Brain microvascular endothelial cell (primary cell): ENCODE measurements at regions not wholly inside any gene's neighbourhood (a gene's known extent, or its start where the extent isn't known, plus 50 kb on each side); places are given as distances from the start of the nearest gene placed in this dataset.

Experiments used
- DNase-seq: peaks from one replicate; pipeline ENCODE4 v3.0.0-alpha.2; 2020
- H3K27ac ChIP-seq: fragments of 250-450 bp; sonication (Bioruptor Pico); 2 replicates; pipeline ENCODE4 v1.5.1; 2020; ENCODE audit warnings: mild to moderate bottlenecking, moderate library complexity
- H3K27me3 ChIP-seq: fragments of 250-450 bp; sonication (Bioruptor Pico); replicated peaks from 2 replicates; pipeline ENCODE4 v1.5.1; 2020; ENCODE audit warnings: mild to moderate bottlenecking
- H3K36me3 ChIP-seq: fragments of 250-450 bp; sonication (Bioruptor Pico); replicated peaks from 2 replicates; pipeline ENCODE4 v1.5.1; 2020; ENCODE audit warnings: mild to moderate bottlenecking
- H3K4me3 ChIP-seq: 2 replicates; pipeline ENCODE4 v1.5.1; 2011; ENCODE audit warnings: low read depth, mild to moderate bottlenecking, control low read depth, low read length, moderate library complexity
- in situ Hi-C: cut with HindIII; loops from 2 replicates; pipeline ENCODE4 v1.10.0; 2017; ENCODE audit warnings: low sequenced_read_pairs, low pct_ligation_motif_present
- TF ChIP-seq, protein P1 (sequence below): IDR thresholded peaks from 2 replicates; pipeline ENCODE4 v1.5.1; 2011; ENCODE audit warnings: low read depth, mild to moderate bottlenecking, moderate library complexity, low read length, control low read depth, inconsistent platforms; ENCODE audit errors: missing control alignments

GRCh38 chr13:22861958-22862466 lies 318.8 kb upstream of the SGCG start:
- no peak for DNase-seq
- in situ Hi-C loops: no loop called here
- no peak overlapping the region for H3K27ac ChIP-seq
- no peaks in the 10 kb centered on the region for H3K36me3 ChIP-seq
- no peaks in the 10 kb centered on the region for H3K27me3 ChIP-seq
- H3K4me3 ChIP-seq: no peak overlapping the region
- TF ChIP-seq, protein P1, sequence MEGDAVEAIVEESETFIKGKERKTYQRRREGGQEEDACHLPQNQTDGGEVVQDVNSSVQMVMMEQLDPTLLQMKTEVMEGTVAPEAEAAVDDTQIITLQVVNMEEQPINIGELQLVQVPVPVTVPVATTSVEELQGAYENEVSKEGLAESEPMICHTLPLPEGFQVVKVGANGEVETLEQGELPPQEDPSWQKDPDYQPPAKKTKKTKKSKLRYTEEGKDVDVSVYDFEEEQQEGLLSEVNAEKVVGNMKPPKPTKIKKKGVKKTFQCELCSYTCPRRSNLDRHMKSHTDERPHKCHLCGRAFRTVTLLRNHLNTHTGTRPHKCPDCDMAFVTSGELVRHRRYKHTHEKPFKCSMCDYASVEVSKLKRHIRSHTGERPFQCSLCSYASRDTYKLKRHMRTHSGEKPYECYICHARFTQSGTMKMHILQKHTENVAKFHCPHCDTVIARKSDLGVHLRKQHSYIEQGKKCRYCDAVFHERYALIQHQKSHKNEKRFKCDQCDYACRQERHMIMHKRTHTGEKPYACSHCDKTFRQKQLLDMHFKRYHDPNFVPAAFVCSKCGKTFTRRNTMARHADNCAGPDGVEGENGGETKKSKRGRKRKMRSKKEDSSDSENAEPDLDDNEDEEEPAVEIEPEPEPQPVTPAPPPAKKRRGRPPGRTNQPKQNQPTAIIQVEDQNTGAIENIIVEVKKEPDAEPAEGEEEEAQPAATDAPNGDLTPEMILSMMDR: no peak

DNA sequence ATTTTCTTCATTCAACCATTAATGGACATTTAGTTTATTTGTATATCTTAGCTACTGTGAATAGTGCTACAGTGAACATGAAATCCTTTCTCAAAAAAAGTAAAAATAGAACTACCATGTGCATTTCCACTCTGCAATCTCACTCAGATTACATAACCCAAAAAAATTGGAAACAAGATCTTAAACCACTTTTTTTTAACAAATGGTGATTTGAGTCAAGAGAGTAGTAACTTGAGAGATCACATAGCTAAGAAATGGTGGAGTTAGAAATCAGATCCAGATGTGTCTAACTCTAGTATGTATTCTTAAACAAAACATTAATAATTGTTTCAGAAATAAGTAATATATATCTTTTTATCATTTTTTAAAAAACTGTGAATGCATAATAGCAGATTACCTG lies 318.3 kb upstream of the SGCG start:
- H3K36me3 ChIP-seq: no peaks in the 10 kb centered on the region
- DNase-seq: no peak
- TF ChIP-seq, protein P1: no peak
- in situ Hi-C loops: no loop called here
- H3K27ac ChIP-seq: no peak overlapping the region
- H3K4me3 ChIP-seq: no peak overlapping the region
- H3K27me3 ChIP-seq: no peaks in the 10 kb centered on the region

GRCh38 chr13:22866221-22866620 lies 314.6 kb upstream of the SGCG start:
- DNase-seq: no peak

DNA sequence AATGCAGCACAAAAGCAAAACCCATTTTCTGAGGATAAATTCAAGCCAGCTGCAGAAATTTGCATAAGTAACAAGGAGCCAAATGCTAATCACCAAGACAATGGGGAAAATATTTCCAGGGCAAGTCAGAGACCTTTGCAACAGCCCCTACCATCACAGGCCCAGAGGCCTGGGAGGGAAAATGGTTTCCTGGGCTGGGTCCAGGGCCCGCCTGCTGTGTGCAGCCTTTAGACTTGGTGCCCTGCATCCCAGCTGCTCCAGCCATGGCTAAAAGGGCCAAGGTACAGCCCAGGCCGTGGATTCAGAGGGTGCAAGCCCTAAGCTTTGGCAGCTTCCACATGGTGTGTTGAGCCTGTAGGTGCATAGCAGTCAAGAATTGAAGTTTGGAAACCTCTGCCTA lies 309.5 kb upstream of the SGCG start:
- Histone ChIP-seq H3K36me3 (no peaks in the 10 kb centered on the region), H3K27ac (no peak overlapping the region), H3K4me3 (no peak overlapping the region), H3K27me3 (no peaks in the 10 kb centered on the region)
- TF ChIP-seq, protein P1: no peak
- no peak for DNase-seq
- in situ Hi-C loops: no loop called here

More at GRCh38 chr13:22866221-22866620, 314.6 kb upstream of the SGCG start:
- no peaks in the 10 kb centered on the region for H3K27me3 ChIP-seq
- no peak overlapping the region for H3K27ac ChIP-seq
- in situ Hi-C loops: no loop called here
- TF ChIP-seq, protein P1: no peak
- H3K36me3 ChIP-seq: no peaks in the 10 kb centered on the region
- no peak overlapping the region for H3K4me3 ChIP-seq

GRCh38 chr13:22874839-22875238 lies 305.9 kb upstream of the SGCG start:
- Histone ChIP-seq H3K27ac (no peak overlapping the region), H3K27me3 (no peaks in the 10 kb centered on the region), H3K36me3 (no peaks in the 10 kb centered on the region), H3K4me3 (no peak overlapping the region)
- in situ Hi-C loops: no loop called here
- DNase-seq: no peak
- TF ChIP-seq, protein P1: no peak

DNA sequence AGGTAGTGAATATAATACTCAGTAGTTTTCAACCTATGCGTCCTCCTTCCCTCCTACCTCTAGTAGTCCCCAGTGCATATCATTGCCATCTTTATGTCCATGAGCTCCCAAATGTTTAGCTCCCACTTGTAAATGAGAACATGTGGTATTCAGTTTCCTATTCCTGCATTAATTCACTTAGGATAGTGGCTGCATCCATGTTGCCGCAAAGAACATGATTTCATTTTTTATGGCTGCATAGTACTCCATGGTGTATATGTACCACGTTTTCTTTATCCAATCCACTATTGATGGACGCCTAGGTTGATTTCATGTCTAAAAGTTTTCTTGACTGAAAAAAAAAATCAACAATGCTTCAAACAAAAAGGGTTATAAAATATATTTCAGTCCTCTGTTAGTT lies 303.4 kb upstream of the SGCG start:
- DNase-seq: no peak
- in situ Hi-C loops: no loop called here

More for the DNA sequence above, 303.4 kb upstream of the SGCG start:
- H3K27ac ChIP-seq: no peak overlapping the region
- H3K36me3 ChIP-seq: no peaks in the 10 kb centered on the region
- H3K4me3 ChIP-seq: no peak overlapping the region
- TF ChIP-seq, protein P1: no peak
- no peaks in the 10 kb centered on the region for H3K27me3 ChIP-seq
